Urinary bladder (tissue), 3 donors: ENCODE measurements at regions not wholly inside any gene's neighbourhood (a gene's known extent, or its start where the extent isn't known, plus 50 kb on each side); places are given as distances from the start of the nearest gene placed in this dataset.
"Not testable (repeated sequence)": the region's sequence is repeated elsewhere in the genome, so short reads cannot be mapped to it uniquely, and the experiment has no call there.

ENCODE experiments used
- DNase-seq: peaks from one replicate; pipeline ENCODE4 v3.0.0-alpha.2; 2015; ENCODE audit errors: extremely low spot score
- H3K27ac ChIP-seq: one replicate; pipeline ENCODE4 v1.5.1; 2013; ENCODE audit warnings: low read depth, mild to moderate bottlenecking, moderate library complexity
- H3K36me3 ChIP-seq: one replicate; pipeline ENCODE4 v1.6.1; 2013; ENCODE audit warnings: mild to moderate bottlenecking, moderate library complexity; ENCODE audit not compliant: insufficient read depth
- H3K4me1 ChIP-seq: one replicate; pipeline ENCODE4 v1.6.1; 2013; ENCODE audit warnings: mild to moderate bottlenecking, moderate library complexity; ENCODE audit not compliant: insufficient read depth
- H3K4me3 ChIP-seq: one replicate; pipeline ENCODE4 v1.5.1; 2013; ENCODE audit warnings: low read depth, low read length
- WGBS: extraction: QIAGEN DNeasy Blood & Tissue Kit; methylation state at CpG from one replicate; pipeline ENCODE4 v1.1.7; 2013; 5-methylcytosine and 5-hydroxymethylcytosine counted together
- donor health status: healthy with polysubstance abuse.
- donor health status: healthy.

DNA sequence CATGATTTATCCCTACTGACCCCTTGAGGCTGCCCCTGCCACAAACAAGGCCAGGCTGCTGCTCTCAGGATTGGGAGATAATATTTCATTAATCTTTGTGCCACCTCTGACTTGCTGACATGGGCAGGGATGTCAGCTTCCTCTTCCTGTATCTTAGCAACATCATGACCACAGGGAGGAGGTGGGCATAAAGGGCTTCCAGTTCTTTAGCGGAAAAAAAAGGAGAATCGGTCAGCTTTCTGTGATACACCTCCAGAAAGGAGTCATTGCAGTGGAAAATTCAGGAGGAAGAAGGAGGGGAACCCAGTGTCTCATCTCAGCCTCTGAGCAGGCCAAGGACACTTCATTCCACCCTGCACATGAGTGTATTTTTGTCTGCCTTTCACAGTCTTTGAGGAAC, 206.8 kb upstream of the SDK2 start:
- Histone ChIP-seq H3K36me3 (no peaks in the 10 kb centered on the region), H3K4me3 (no peak overlapping the region), H3K27ac (no peak overlapping the region), H3K4me1 (no peaks in the 10 kb centered on the region)
- 77% methylated on average over 2 of the region's 2 CpGs for WGBS
- DNase-seq = no peak

- Histone ChIP-seq H3K36me3 (no peaks in the 10 kb centered on the region), H3K4me3 (no peak overlapping the region), H3K4me1 (no peaks in the 10 kb centered on the region), H3K27ac (no peak overlapping the region)
- no peak for DNase-seq
- WGBS = 96% methylated on average over 2 of the region's 2 CpGs
Measured at GRCh38 chr17:73851921-73852320, 207.7 kb upstream of the SDK2 start.

GRCh38 chr17:73855720-73856333, 211.6 kb upstream of the SDK2 start:
- H3K4me3 ChIP-seq = no peak overlapping the region
- WGBS = 80% methylated on average over 15 of the region's 15 CpGs
- H3K36me3 ChIP-seq = no peaks in the 10 kb centered on the region
- no peak for DNase-seq
- no peak overlapping the region for H3K27ac ChIP-seq
- no peaks in the 10 kb centered on the region for H3K4me1 ChIP-seq

DNA sequence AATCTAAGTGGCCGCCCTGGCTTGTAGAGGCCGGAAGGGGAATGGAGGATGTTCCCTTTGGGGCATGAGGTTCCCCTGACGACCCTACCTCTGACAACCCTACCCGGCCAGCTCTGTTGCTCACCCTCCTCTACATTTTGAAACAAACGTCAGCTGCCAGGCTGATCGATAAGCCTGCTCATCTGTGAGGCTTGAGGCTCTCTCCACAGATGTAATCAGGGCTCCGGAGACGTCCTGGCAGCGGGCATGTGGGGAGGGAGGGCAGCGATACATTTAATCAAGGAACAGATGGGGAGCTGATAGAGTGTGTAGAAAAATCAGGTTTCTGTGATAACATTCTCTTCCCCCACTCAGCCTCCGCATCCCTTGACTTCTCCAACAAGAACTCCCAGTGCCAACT, 212.3 kb upstream of the SDK2 start:
- H3K4me1 ChIP-seq = no peaks in the 10 kb centered on the region
- DNase-seq = no peak
- no peak overlapping the region for H3K27ac ChIP-seq
- no peak overlapping the region for H3K4me3 ChIP-seq
- 63% methylated on average over 11 of the region's 11 CpGs for WGBS
- no peaks in the 10 kb centered on the region for H3K36me3 ChIP-seq

GRCh38 chr17:73859439-73860008, 215.3 kb upstream of the SDK2 start:
- not testable (repeated sequence) for H3K36me3 ChIP-seq, H3K27ac ChIP-seq, H3K4me1 ChIP-seq, H3K4me3 ChIP-seq, DNase-seq
- WGBS = 77% methylated on average over 1 of the region's 1 CpG

DNA sequence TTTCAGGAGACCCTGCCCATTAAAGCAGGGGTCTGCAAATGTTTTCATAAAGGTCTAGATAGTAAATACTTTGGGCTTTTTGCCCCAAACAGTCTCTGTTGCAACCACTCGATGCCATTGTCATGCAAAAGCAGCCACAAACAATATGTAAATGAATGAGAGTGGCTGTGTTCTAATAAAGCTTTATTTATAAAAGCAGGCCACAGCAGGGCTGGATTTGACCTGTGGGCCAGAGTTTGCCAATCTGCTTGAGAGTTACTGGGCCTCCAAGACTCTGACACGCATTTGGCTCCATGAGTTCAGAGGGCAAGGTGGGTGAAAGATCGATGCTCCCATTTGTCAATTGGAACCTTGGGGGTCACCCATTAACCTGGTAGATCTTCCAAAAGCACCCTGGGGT, 217.3 kb upstream of the SDK2 start:
- Histone ChIP-seq H3K4me3 (no peak overlapping the region), H3K27ac (no peak overlapping the region), H3K36me3 (no peaks in the 10 kb centered on the region), H3K4me1 (no peaks in the 10 kb centered on the region)
- WGBS = 93% methylated on average over 3 of the region's 3 CpGs
- DNase-seq = no peak

GRCh38 chr17:73863761-73864535, 219.7 kb upstream of the SDK2 start:
- Histone ChIP-seq H3K4me1 (no peaks in the 10 kb centered on the region), H3K4me3 (no peak overlapping the region), H3K27ac (no peak overlapping the region), H3K36me3 (no peaks in the 10 kb centered on the region)
- 86% methylated on average over 18 of the region's 18 CpGs for WGBS
- no peak for DNase-seq

DNA sequence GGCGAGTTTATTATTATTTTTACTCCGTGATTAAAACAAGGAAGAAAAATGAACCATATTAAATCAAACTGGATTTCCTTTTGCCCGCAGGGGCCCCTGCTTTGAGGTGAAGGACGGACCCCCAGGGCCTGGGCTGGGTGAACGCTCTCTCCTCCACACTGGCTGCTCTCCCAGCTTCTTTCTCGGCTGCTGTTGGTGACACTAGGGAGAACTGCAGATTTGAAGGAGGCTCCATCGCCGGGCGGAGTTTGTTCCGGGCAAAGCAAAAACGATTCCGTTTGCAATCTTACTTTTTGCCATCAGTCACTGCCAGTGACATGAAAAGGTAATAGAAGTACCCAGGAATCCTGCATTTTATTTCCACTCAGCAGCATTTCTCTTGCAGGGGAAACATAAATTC, 221.6 kb upstream of the SDK2 start:
- Histone ChIP-seq H3K27ac (no peak overlapping the region), H3K4me3 (no peak overlapping the region), H3K4me1 (no peaks in the 10 kb centered on the region), H3K36me3 (no peaks in the 10 kb centered on the region)
- no peak for DNase-seq
- WGBS = 61% methylated on average over 12 of the region's 12 CpGs

- DNase-seq = no peak
- Histone ChIP-seq H3K27ac (no peak overlapping the region), H3K4me3 (no peak overlapping the region), H3K4me1 (no peaks in the 10 kb centered on the region), H3K36me3 (no peaks in the 10 kb centered on the region)
- WGBS = 34% methylated on average over 12 of the region's 12 CpGs
Measured at GRCh38 chr17:73867056-73867455, 222.8 kb upstream of the SDK2 start.

DNA sequence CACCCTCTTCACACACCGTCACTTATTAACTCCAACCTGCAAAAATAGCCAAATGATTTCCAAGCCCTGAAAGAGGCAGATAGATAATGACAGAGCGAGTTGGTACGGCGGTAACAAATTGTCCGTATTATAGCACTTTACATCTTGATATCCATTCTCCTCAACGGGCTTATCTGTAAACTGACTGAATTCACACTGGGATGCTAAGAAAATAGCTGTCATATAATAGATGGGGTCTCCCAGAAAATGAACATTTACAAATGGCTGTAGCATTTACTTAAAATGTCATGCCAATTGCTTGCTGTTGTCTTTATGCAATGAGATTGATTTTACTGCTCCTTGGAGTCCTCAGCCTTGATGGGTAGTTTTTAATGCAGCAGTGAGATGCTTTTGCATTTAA, 225.8 kb upstream of the SDK2 start:
- DNase-seq = no peak
- WGBS = 76% methylated on average over 6 of the region's 6 CpGs
- Histone ChIP-seq H3K4me1 (no peaks in the 10 kb centered on the region), H3K4me3 (no peak overlapping the region), H3K36me3 (no peaks in the 10 kb centered on the region), H3K27ac (no peak overlapping the region)

DNA sequence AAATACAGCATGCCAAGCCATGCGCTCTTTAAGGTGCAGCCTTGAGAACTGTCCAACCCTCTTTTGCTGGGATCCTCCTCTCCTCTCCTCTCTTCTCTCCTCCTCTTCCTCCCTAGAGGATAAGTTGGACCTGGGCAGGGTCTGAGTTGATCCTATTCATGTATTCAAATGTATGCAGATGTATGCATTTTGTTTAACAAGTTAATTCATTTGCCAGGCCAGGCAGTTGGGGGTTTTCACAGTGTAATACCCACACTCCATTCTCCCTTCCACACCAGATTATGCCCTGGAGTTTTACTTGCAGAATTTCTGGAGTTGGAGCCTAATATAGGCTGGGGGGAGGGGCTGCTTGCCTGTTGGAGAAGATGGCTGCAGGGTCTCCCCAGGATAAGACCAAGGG, 226.2 kb upstream of the SDK2 start:
- no peaks in the 10 kb centered on the region for H3K4me1 ChIP-seq
- H3K36me3 ChIP-seq = no peaks in the 10 kb centered on the region
- DNase-seq = no peak
- H3K4me3 ChIP-seq = no peak overlapping the region
- 74% methylated on average over 1 of the region's 1 CpG for WGBS
- no peak overlapping the region for H3K27ac ChIP-seq

DNA sequence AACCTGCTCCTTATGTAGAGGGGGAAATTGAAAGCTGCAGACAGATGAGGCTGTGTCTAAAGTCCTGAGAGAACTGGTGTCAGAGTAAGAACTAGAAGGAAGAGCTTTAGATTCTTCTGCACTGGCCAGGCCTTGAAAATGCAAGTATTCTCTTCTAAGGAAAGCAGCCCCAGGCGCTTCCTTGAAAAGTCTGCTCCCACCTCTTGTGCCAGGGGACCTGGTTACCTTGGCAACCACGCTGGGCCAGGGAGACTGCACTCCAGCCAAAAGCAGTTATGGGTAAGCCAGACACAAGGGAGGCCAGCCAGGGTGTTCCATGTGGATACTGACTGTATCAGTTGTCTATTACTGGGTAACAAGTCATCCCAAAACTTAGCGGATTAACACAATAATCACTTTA, 228.6 kb upstream of the SDK2 start:
- DNase-seq = no peak

GRCh38 chr17:73874008-73874720, 229.9 kb upstream of the SDK2 start:
- 79% methylated on average over 6 of the region's 6 CpGs for WGBS
- no peak for DNase-seq
- no peak overlapping the region for H3K4me3 ChIP-seq
- H3K4me1 ChIP-seq = no peaks in the 10 kb centered on the region
- no peaks in the 10 kb centered on the region for H3K36me3 ChIP-seq
- H3K27ac ChIP-seq = no peak overlapping the region

More for the DNA sequence above, 228.6 kb upstream of the SDK2 start:
- 72% methylated on average over 3 of the region's 3 CpGs for WGBS
- Histone ChIP-seq H3K4me3 (no peak overlapping the region), H3K36me3 (no peaks in the 10 kb centered on the region), H3K27ac (no peak overlapping the region), H3K4me1 (no peaks in the 10 kb centered on the region)

DNA sequence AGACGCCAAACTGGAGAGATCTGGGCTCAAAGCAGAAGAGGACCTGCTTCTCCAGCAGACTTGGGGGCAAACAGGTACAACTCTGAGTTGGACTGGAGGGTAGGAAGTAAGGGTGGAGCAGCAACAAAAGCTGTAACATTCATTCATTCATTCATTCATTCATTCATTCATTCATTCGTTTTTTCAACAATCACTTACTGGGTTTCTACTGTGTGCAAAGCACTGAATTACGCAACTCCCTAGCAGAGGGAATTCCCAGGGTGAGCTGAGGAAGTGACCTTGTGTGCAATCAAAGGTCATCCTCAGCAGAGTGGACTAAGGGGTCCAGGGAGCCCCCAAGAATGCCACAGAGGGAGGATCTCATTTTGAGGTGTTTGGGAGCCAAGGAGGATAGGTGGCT, 231.1 kb upstream of the SDK2 start:
- Histone ChIP-seq H3K36me3 (no peaks in the 10 kb centered on the region), H3K4me3 (no peak overlapping the region), H3K27ac (no peak overlapping the region), H3K4me1 (no peaks in the 10 kb centered on the region)
- no peak for DNase-seq
- WGBS = 43% methylated on average over 3 of the region's 3 CpGs
